Endothelial cell of umbilical vein (primary cell): ENCODE measurements at regions not wholly inside any gene's neighbourhood (a gene's known extent, or its start where the extent isn't known, plus 50 kb on each side); places are given as distances from the start of the nearest gene placed in this dataset.

ENCODE experiments used
- BruUV-seq: library from RNA; stranded (reverse); fragments of 400-500 nt; replicated peaks from 2 replicates; lab custom pipeline; 2021; lab: Mats Ljungman, UMichigan
- CTCF ChIA-PET: fragments of 300-600, 350-600 bp; sonication (Branson Sonifier 250); formaldehyde crosslinking; loops from one replicate; lab custom pipeline; 2021; ENCODE audit warnings: antibody characterized with exemption, inconsistent platforms; lab: Charles Lee
- POLR2A ChIA-PET: fragments of 300-600, 350-600 bp; sonication (Branson Sonifier 250); formaldehyde crosslinking; loops from one replicate; lab custom pipeline; 2021; ENCODE audit warnings: antibody characterized with exemption, inconsistent platforms; lab: Charles Lee
- DNase-seq: peaks from one replicate; pipeline ENCODE4 v3.0.0-alpha.2; 2011; ENCODE audit warnings: low read depth, low spot score
- FAIRE-seq: peaks from 2 replicates; lab custom pipeline; 2011; peaks lifted over from hg19 to GRCh38; lab: Jason Lieb, UNC
- H2AFZ ChIP-seq: 2 replicates; pipeline ENCODE4 v1.6.0; 2012; ENCODE audit warnings: low read depth, low read length, control low read depth, inconsistent platforms
- H3K27ac ChIP-seq: 2 replicates; pipeline ENCODE4 v1.5.1; 2011; ENCODE audit warnings: low read depth, mild to moderate bottlenecking, control low read depth, low read length, moderate library complexity; ENCODE audit not compliant: insufficient read depth
- H3K27me3 ChIP-seq, 2 experiments: 2 replicates each; pipeline versions ENCODE4 v1.6.0 to v1.6.1; 2011; ENCODE audit warnings: low read length in 2 of 2, mixed read lengths in 1 of 2; ENCODE audit not compliant: control insufficient read depth in 2 of 2, insufficient read depth in 2 of 2
- H3K36me3 ChIP-seq, 2 experiments: 2 replicates in 1 of 2; 3 replicates in 1 of 2; pipeline ENCODE4 v1.5.1; 2011; ENCODE audit warnings: low read length in 2 of 2, mild to moderate bottlenecking in 1 of 2, moderate library complexity in 1 of 2; ENCODE audit not compliant: control insufficient read depth in 2 of 2, insufficient read depth in 2 of 2; ENCODE audit errors: extremely low read depth in 1 of 2
- H3K4me1 ChIP-seq: 3 replicates; pipeline ENCODE4 v1.5.1; 2011; ENCODE audit warnings: mild to moderate bottlenecking, low read length; ENCODE audit not compliant: control insufficient read depth, insufficient read depth; ENCODE audit errors: extremely low read depth
- H3K4me2 ChIP-seq: 2 replicates; pipeline ENCODE4 v1.6.1; 2011; ENCODE audit warnings: low read length, control low read depth, mixed read lengths; ENCODE audit not compliant: insufficient read depth
- H3K4me3 ChIP-seq, 3 experiments: fragments of 200-600 bp in 1 of 3; sonication (generic), shearing (Covaris generic) in 1 of 3; replicated peaks in 1 of 3; 2 replicates each; pipeline ENCODE4 v1.5.1; 2011 to 2016; ENCODE audit warnings: control low read depth in 3 of 3, low read length in 3 of 3, mild to moderate bottlenecking in 2 of 3, inconsistent platforms in 1 of 3, low read depth in 1 of 3, moderate library complexity in 1 of 3; ENCODE audit not compliant: insufficient read depth in 1 of 3
- H3K79me2 ChIP-seq: 2 replicates; pipeline ENCODE4 v1.6.0; 2012; ENCODE audit warnings: low read length, inconsistent platforms; ENCODE audit not compliant: control insufficient read depth, insufficient read depth
- H3K9ac ChIP-seq: replicated peaks from 2 replicates; pipeline ENCODE3; 2011; ENCODE audit warnings: low read length, control low read depth; ENCODE audit not compliant: insufficient read depth; ENCODE audit errors: extremely low read depth
- H3K9me1 ChIP-seq: replicated peaks from 3 replicates; pipeline ENCODE4 v1.6.0; 2011; ENCODE audit warnings: mild to moderate bottlenecking, low read length; ENCODE audit not compliant: control insufficient read depth, insufficient read depth; ENCODE audit errors: extremely low read depth
- H3K9me3 ChIP-seq: replicated peaks from 2 replicates; pipeline ENCODE4 v1.5.1; 2012; ENCODE audit warnings: low read length, inconsistent platforms; ENCODE audit not compliant: control insufficient read depth, insufficient read depth
- H4K20me1 ChIP-seq: replicated peaks from 2 replicates; pipeline ENCODE3; 2011; ENCODE audit warnings: mild to moderate bottlenecking, low read length; ENCODE audit not compliant: control insufficient read depth, insufficient read depth; ENCODE audit errors: extremely low read depth
- CTCF ChIP-seq, 2 donors: IDR thresholded peaks; 1 replicate in 1 of 2; 2 replicates in 1 of 2; pipeline ENCODE4 v1.5.1; 2011; ENCODE audit warnings: low read length in 2 of 2, mild to moderate bottlenecking in 2 of 2, moderate library complexity in 2 of 2, control low read depth in 1 of 2, inconsistent platforms in 1 of 2, low read depth in 1 of 2; ENCODE audit not compliant: insufficient read depth in 1 of 2; ENCODE audit errors: extremely low read depth in 1 of 2
- EZH2 ChIP-seq: IDR thresholded peaks from 2 replicates; pipeline ENCODE4 v1.6.1; 2012; ENCODE audit warnings: borderline replicate concordance, low read depth, mild to moderate bottlenecking, moderate library complexity, low read length, inconsistent platforms; ENCODE audit not compliant: severe bottlenecking
- FOS ChIP-seq: IDR thresholded peaks from 2 replicates; pipeline ENCODE4 v1.6.1; 2011; ENCODE audit warnings: mild to moderate bottlenecking, low read length, moderate library complexity, borderline replicate concordance; ENCODE audit not compliant: insufficient read depth
- GATA2 ChIP-seq: IDR thresholded peaks from 2 replicates; pipeline ENCODE4 v1.7.0; 2011; ENCODE audit warnings: low read depth, mild to moderate bottlenecking, moderate library complexity, mixed read lengths, low read length; ENCODE audit not compliant: insufficient read length, insufficient read depth
- JUN ChIP-seq: IDR thresholded peaks from 2 replicates; pipeline ENCODE4 v1.6.1; 2011; ENCODE audit warnings: borderline replicate concordance, low read depth; ENCODE audit not compliant: insufficient read length, insufficient read depth
- MAX ChIP-seq: IDR thresholded peaks from 2 replicates; pipeline ENCODE4 v1.6.1; 2011; ENCODE audit not compliant: insufficient read depth, insufficient read length
- MYC ChIP-seq: IDR thresholded peaks from one replicate; pipeline ENCODE4 v1.6.1; 2011; ENCODE audit warnings: mild to moderate bottlenecking, low read depth, low read length
- POLR2A ChIP-seq: IDR thresholded peaks from 2 replicates; pipeline ENCODE4 v1.6.1; 2012; ENCODE audit warnings: low read depth, mild to moderate bottlenecking, control low read depth, low read length
- POLR2AphosphoS5 ChIP-seq: IDR thresholded peaks from 2 replicates; pipeline ENCODE4 v1.6.1; 2012; ENCODE audit warnings: low read depth, mild to moderate bottlenecking, control low read depth, low read length, moderate library complexity; ENCODE audit not compliant: insufficient read depth
- dilution Hi-C: fragments of 300-500 bp; cut with MboI; formaldehyde crosslinking; loops from one replicate; pipeline ENCODE4 v1.15.0; 2019; ENCODE audit warnings: low sequenced_read_pairs; ENCODE audit not compliant: extremely low pct_ligation_motif_present
- intact Hi-C: fragments of 100-400 bp; cut with micrococcal nuclease; formaldehyde crosslinking; loops from one replicate; pipeline ENCODE4 v1.10.0; 2022

DNA sequence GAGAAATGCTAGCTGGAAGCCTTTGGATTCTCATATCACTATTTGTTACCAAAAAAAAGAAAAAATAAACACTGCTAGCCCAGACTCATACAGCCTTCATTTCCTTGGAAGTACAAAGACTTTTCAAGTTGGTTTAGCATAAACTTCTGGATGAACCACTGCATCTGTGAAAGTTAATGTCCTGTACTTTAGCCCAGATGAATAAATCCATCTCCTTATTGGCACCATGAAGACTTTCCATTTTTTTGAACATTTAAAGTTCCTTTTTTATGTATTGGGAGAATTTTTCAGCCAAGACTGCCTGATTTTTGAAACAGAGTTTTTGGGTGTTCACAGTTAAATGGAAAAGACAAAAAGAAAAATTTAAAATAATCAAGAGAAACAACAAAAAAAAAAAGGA, 184.0 kb upstream of the C1orf87 start:
- Histone ChIP-seq H3K9me1 (no peaks in the 10 kb centered on the region), H3K36me3 (no peaks in the 10 kb centered on the region), H3K4me3 (no peak overlapping the region), H3K27me3 (no peaks in the 10 kb centered on the region), H3K79me2 (no peaks in the 10 kb centered on the region), H3K4me1 (peaks cover 7% of the 10 kb centered on the region), H3K9ac (no peak overlapping the region), H3K4me2 (no peak overlapping the region), H2AFZ (no peak overlapping the region), H3K27ac (no peak overlapping the region), H3K9me3 (no peaks in the 10 kb centered on the region), H4K20me1 (no peaks in the 10 kb centered on the region)
- ChIA-PET CTCF (interaction anchor here (0.7 kb wide), 1 partner anchor 71 kb away, joined by 3 read pairs; no protein-coding TSS in a partner anchor), POLR2A (no interaction called here)
- no TSS peak for BruUV-seq
- FAIRE-seq (no peak), DNase-seq (no peak)
- intact Hi-C loops (no loop called here), dilution Hi-C loops (no loop called here)
- TF ChIP-seq MYC = no peak
- TF ChIP-seq CTCF (IDR thresholded peaks at IDR 0.05; ENCODE audit: extremely low read depth in 1 of 2, insufficient read depth in 1 of 2, low read depth in 1 of 2, low read length in 2 of 2) = no peak
- TF ChIP-seq JUN = no peak
- no peak for TF ChIP-seq MAX
- TF ChIP-seq POLR2A = no peak

GRCh38 chr1:60255565-60255964, 182.0 kb upstream of the C1orf87 start:
- no peak overlapping the region for H3K4me2 ChIP-seq

More at GRCh38 chr1:60255565-60255964, 182.0 kb upstream of the C1orf87 start:
- FAIRE-seq (no peak), DNase-seq (peak; percentile 16)
- Histone ChIP-seq H3K36me3 (no peaks in the 10 kb centered on the region), H4K20me1 (no peaks in the 10 kb centered on the region), H3K9me3 (no peaks in the 10 kb centered on the region), H3K27me3 (no peaks in the 10 kb centered on the region), H3K9ac (no peak overlapping the region), H3K4me1 (peaks cover 7% of the 10 kb centered on the region), H3K27ac (no peak overlapping the region), H3K79me2 (no peaks in the 10 kb centered on the region), H2AFZ (no peak overlapping the region), H3K4me3 (no peak overlapping the region), H3K9me1 (no peaks in the 10 kb centered on the region)
- CTCF ChIA-PET = no interaction called here
- POLR2A ChIA-PET = no interaction called here
- intact Hi-C loops (no loop called here), dilution Hi-C loops (no loop called here)
- TF ChIP-seq MAX (no peak), FOS (peak; percentile 91), GATA2 (peak; percentile 41), JUN (no peak), POLR2AphosphoS5 (no peak), MYC (no peak), CTCF (IDR thresholded peaks at IDR 0.05; ENCODE audit: extremely low read depth in 1 of 2, insufficient read depth in 1 of 2, low read depth in 1 of 2, low read length in 2 of 2) (no peak), POLR2A (no peak), EZH2 (no peak)
- no TSS peak for BruUV-seq
